GM23338 (cell line): ENCODE measurements at regions not wholly inside any gene's neighbourhood (a gene's known extent, or its start where the extent isn't known, plus 50 kb on each side); places are given as distances from the start of the nearest gene placed in this dataset.

ENCODE experiments used
- EZH2 ChIP-seq: fragments of 200-600 bp; sonication (generic); IDR thresholded peaks from one replicate; pipeline ENCODE4 v1.8.0; 2017; ENCODE audit warnings: antibody characterized with exemption, mild to moderate bottlenecking, low read depth; ENCODE audit not compliant: unreplicated experiment
- POLR2AphosphoS5 ChIP-seq: IDR thresholded peaks from 2 replicates; pipeline ENCODE4 v1.6.1; 2016; ENCODE audit warnings: antibody characterized with exemption, low read depth
- STAT1 ChIP-seq: IDR thresholded peaks from one replicate; pipeline ENCODE4 v1.6.1; 2016; ENCODE audit warnings: antibody characterized with exemption; ENCODE audit not compliant: unreplicated experiment
- ZNF114 ChIP-seq: fragments of 250-450 bp; sonication (Bioruptor Pico); IDR thresholded peaks from 2 replicates; pipeline ENCODE4 v1.5.0; 2020; ENCODE audit warnings: mild to moderate bottlenecking, moderate library complexity
- TF ChIP-seq, protein P1 (sequence below), 2 experiments: fragments of 200-600 bp in 1 of 2; sonication (generic) in 1 of 2; conservative IDR thresholded peaks; 2 replicates each; pipeline versions ENCODE4 v1.5.1 to v1.6.1; 2016 to 2017; ENCODE audit warnings: antibody characterized with exemption in 2 of 2, low read depth in 2 of 2, mild to moderate bottlenecking in 2 of 2, moderate library complexity in 1 of 2

GRCh38 chrX:44043496-44043895, 70.3 kb upstream of the NDP start:
- TF ChIP-seq, protein P1, sequence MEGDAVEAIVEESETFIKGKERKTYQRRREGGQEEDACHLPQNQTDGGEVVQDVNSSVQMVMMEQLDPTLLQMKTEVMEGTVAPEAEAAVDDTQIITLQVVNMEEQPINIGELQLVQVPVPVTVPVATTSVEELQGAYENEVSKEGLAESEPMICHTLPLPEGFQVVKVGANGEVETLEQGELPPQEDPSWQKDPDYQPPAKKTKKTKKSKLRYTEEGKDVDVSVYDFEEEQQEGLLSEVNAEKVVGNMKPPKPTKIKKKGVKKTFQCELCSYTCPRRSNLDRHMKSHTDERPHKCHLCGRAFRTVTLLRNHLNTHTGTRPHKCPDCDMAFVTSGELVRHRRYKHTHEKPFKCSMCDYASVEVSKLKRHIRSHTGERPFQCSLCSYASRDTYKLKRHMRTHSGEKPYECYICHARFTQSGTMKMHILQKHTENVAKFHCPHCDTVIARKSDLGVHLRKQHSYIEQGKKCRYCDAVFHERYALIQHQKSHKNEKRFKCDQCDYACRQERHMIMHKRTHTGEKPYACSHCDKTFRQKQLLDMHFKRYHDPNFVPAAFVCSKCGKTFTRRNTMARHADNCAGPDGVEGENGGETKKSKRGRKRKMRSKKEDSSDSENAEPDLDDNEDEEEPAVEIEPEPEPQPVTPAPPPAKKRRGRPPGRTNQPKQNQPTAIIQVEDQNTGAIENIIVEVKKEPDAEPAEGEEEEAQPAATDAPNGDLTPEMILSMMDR (conservative IDR thresholded peaks at IDR 0.05; ENCODE audit: low read depth in 2 of 2): no peak
- TF ChIP-seq ZNF114 (CRISPR knock-in tag): no peak
- TF ChIP-seq EZH2: no peak
- no peak for TF ChIP-seq POLR2AphosphoS5
- no peak for TF ChIP-seq STAT1
